Neural cell (in vitro differentiated cells): ENCODE measurements at regions not wholly inside any gene's neighbourhood (a gene's known extent, or its start where the extent isn't known, plus 50 kb on each side); places are given as distances from the start of the nearest gene placed in this dataset.

Source experiments
- H2AFZ ChIP-seq: fragments of 200-600, 300-800 bp; sonication (generic), shearing (Covaris generic); 2 replicates; pipeline ENCODE4 v1.6.0; 2014; ENCODE audit warnings: low read depth, mild to moderate bottlenecking, antibody characterized with exemption, low read length, moderate library complexity
- H3F3A ChIP-seq: fragments of 200-600 bp; shearing (Covaris generic); 2 replicates; pipeline ENCODE4 v1.6.1; 2016; ENCODE audit warnings: mild to moderate bottlenecking, moderate library complexity, mixed read lengths, antibody characterized with exemption, low read length; ENCODE audit not compliant: insufficient read depth, poor library complexity, severe bottlenecking
- H3K27ac ChIP-seq: fragments of 200-600, 300-800 bp; sonication (generic), shearing (Covaris generic); 2 replicates; pipeline ENCODE4 v1.5.1; 2014; ENCODE audit warnings: mild to moderate bottlenecking, low read length, moderate library complexity
- H3K27me3 ChIP-seq: fragments of 300-800, 200-600 bp; sonication (generic), shearing (Covaris generic); 2 replicates; pipeline ENCODE4 v1.6.0; 2014; ENCODE audit warnings: mild to moderate bottlenecking, low read depth, low read length, moderate library complexity; ENCODE audit not compliant: insufficient read depth
- H3K36me3 ChIP-seq: fragments of 300-800, 200-600 bp; sonication (generic), shearing (Covaris generic); 2 replicates; pipeline ENCODE4 v1.5.1; 2014; ENCODE audit warnings: mild to moderate bottlenecking, antibody characterized with exemption, low read length, moderate library complexity; ENCODE audit not compliant: insufficient read depth
- H3K4me2 ChIP-seq: fragments of 300-800, 200-600 bp; sonication (generic), shearing (Covaris generic); 2 replicates; pipeline ENCODE4 v1.6.0; 2014; ENCODE audit warnings: mild to moderate bottlenecking, low read length
- H3K4me3 ChIP-seq: fragments of 300-800, 200-600 bp; sonication (generic), shearing (Covaris generic); 2 replicates; pipeline ENCODE4 v1.5.1; 2014; ENCODE audit warnings: mild to moderate bottlenecking, low read length, moderate library complexity
- H3K79me2 ChIP-seq: fragments of 200-600 bp; shearing (Covaris generic); replicated peaks from 2 replicates; pipeline ENCODE4 v1.6.0; 2014; ENCODE audit warnings: mild to moderate bottlenecking, low read length, moderate library complexity; ENCODE audit not compliant: insufficient read depth
- H3K9ac ChIP-seq: fragments of 300-800, 200-600 bp; sonication (generic), shearing (Covaris generic); 2 replicates; pipeline ENCODE4 v1.6.1; 2016; ENCODE audit warnings: mild to moderate bottlenecking, low read length, mixed read lengths
- H3K9me2 ChIP-seq: fragments of 200-600 bp; shearing (Covaris generic); 2 replicates; pipeline ENCODE4 v1.6.1; 2016; ENCODE audit warnings: mild to moderate bottlenecking, low read length, mixed read lengths; ENCODE audit not compliant: insufficient read depth
- H3K9me3 ChIP-seq: fragments of 200-600, 300-800 bp; sonication (generic), shearing (Covaris generic); 2 replicates; pipeline ENCODE4 v1.6.1; 2016; ENCODE audit warnings: mild to moderate bottlenecking, mixed run types, low read length, moderate library complexity, mixed read lengths
- H4K20me1 ChIP-seq: fragments of 200-600 bp; shearing (Covaris generic); 2 replicates; pipeline ENCODE4 v1.6.1; 2016; ENCODE audit warnings: mild to moderate bottlenecking, mixed run types; ENCODE audit not compliant: insufficient read depth
- CTCF ChIP-seq: fragments of 450-650 bp; IDR thresholded peaks from 2 replicates; pipeline ENCODE4 v1.5.1; 2014; ENCODE audit warnings: antibody characterized with exemption, mild to moderate bottlenecking, moderate library complexity; ENCODE audit not compliant: poor library complexity, severe bottlenecking
- EP300 ChIP-seq: fragments of 450-650 bp; conservative IDR thresholded peaks from 2 replicates; pipeline ENCODE4 v1.6.1; 2014; ENCODE audit warnings: antibody characterized with exemption, mild to moderate bottlenecking, moderate library complexity; ENCODE audit not compliant: poor library complexity, severe bottlenecking
- EZH2 ChIP-seq: fragments of 200-600, 300-800 bp; shearing (Covaris generic), sonication (generic); IDR thresholded peaks from 2 replicates; pipeline ENCODE4 v1.6.1; 2014; ENCODE audit warnings: antibody characterized with exemption, low read length, borderline replicate concordance, mild to moderate bottlenecking; ENCODE audit not compliant: insufficient read depth, poor library complexity, severe bottlenecking
- MXI1 ChIP-seq: fragments of 450-650 bp; conservative IDR thresholded peaks from 2 replicates; pipeline ENCODE4 v1.6.1; 2014; ENCODE audit warnings: antibody characterized with exemption, mild to moderate bottlenecking; ENCODE audit not compliant: poor library complexity, severe bottlenecking
- POLR2AphosphoS5 ChIP-seq: IDR thresholded peaks from 2 replicates; pipeline ENCODE4 v1.6.1; 2012
- RAD21 ChIP-seq: fragments of 450-650 bp; conservative IDR thresholded peaks from 2 replicates; pipeline ENCODE4 v1.6.1; 2014; ENCODE audit warnings: antibody characterized with exemption, mild to moderate bottlenecking, moderate library complexity
- REST ChIP-seq: IDR thresholded peaks from 2 replicates; pipeline ENCODE4 v1.6.1; 2012; ENCODE audit warnings: borderline replicate concordance
- SMC3 ChIP-seq: fragments of 450-650 bp; conservative IDR thresholded peaks from 2 replicates; pipeline ENCODE4 v1.6.1; 2014; ENCODE audit warnings: antibody characterized with exemption, mild to moderate bottlenecking, moderate library complexity; ENCODE audit not compliant: poor library complexity
- TAF1 ChIP-seq: IDR thresholded peaks from 2 replicates; pipeline ENCODE4 v1.6.1; 2012; ENCODE audit warnings: low read depth

- Histone ChIP-seq H4K20me1 (no peaks in the 10 kb centered on the region), H2AFZ (no peak overlapping the region), H3K9me3 (no peaks in the 10 kb centered on the region), H3K79me2 (no peaks in the 10 kb centered on the region), H3K27ac (no peak overlapping the region), H3K27me3 (no peaks in the 10 kb centered on the region), H3K9ac (no peak overlapping the region), H3K4me3 (no peak overlapping the region), H3K4me2 (no peak overlapping the region), H3F3A (no peaks in the 10 kb centered on the region), H3K9me2 (no peaks in the 10 kb centered on the region), H3K36me3 (no peaks in the 10 kb centered on the region)
- TF ChIP-seq REST (no peak), POLR2AphosphoS5 (no peak), MXI1 (no peak), EZH2 (no peak), RAD21 (no peak), TAF1 (no peak), EP300 (no peak), SMC3 (no peak), CTCF (no peak)
Observed at GRCh38 chr6:118755941-118756646, 104.7 kb upstream of the CEP85L start.

- no peak for TF ChIP-seq CTCF
- no peak for TF ChIP-seq EZH2
- TF ChIP-seq RAD21: no peak
- no peak for TF ChIP-seq REST
- no peak for TF ChIP-seq SMC3
- TF ChIP-seq MXI1: no peak
- no peak for TF ChIP-seq TAF1
- TF ChIP-seq POLR2AphosphoS5: no peak
- no peak for TF ChIP-seq EP300
- Histone ChIP-seq H3K27ac (no peak overlapping the region), H2AFZ (no peak overlapping the region)
Observed at GRCh38 chr6:118752803-118753202, 101.4 kb upstream of the CEP85L start.

More at GRCh38 chr6:118752803-118753202, 101.4 kb upstream of the CEP85L start:
- Histone ChIP-seq H3K9me3 (no peaks in the 10 kb centered on the region), H3F3A (no peaks in the 10 kb centered on the region), H3K36me3 (no peaks in the 10 kb centered on the region), H3K4me2 (no peak overlapping the region), H3K9ac (no peak overlapping the region), H3K9me2 (no peaks in the 10 kb centered on the region), H3K4me3 (no peak overlapping the region), H4K20me1 (no peaks in the 10 kb centered on the region), H3K27me3 (no peaks in the 10 kb centered on the region), H3K79me2 (no peaks in the 10 kb centered on the region)
